Omental fat pad (tissue), 3 donors: ENCODE measurements at regions not wholly inside any gene's neighbourhood (a gene's known extent, or its start where the extent isn't known, plus 50 kb on each side); places are given as distances from the start of the nearest gene placed in this dataset.

Experiments used
- ATAC-seq: fragments of 150-250 bp; one replicate; pipeline ENCODE4 v1.9.1; 2016; ENCODE audit warnings: mild to moderate bottlenecking, moderate library complexity; ENCODE audit not compliant: low FRiP score
- DNase-seq: peaks from one replicate; pipeline ENCODE4 v3.0.0-alpha.2; 2019; ENCODE audit warnings: low spot score
- TF ChIP-seq, protein P1 (sequence below), 3 donors: fragments of 450-650 bp; IDR thresholded peaks; one replicate each; pipeline ENCODE4 v1.5.1; 2016 to 2017; ENCODE audit warnings: antibody characterized with exemption in 3 of 3, mild to moderate bottlenecking in 3 of 3, moderate library complexity in 2 of 3

DNA sequence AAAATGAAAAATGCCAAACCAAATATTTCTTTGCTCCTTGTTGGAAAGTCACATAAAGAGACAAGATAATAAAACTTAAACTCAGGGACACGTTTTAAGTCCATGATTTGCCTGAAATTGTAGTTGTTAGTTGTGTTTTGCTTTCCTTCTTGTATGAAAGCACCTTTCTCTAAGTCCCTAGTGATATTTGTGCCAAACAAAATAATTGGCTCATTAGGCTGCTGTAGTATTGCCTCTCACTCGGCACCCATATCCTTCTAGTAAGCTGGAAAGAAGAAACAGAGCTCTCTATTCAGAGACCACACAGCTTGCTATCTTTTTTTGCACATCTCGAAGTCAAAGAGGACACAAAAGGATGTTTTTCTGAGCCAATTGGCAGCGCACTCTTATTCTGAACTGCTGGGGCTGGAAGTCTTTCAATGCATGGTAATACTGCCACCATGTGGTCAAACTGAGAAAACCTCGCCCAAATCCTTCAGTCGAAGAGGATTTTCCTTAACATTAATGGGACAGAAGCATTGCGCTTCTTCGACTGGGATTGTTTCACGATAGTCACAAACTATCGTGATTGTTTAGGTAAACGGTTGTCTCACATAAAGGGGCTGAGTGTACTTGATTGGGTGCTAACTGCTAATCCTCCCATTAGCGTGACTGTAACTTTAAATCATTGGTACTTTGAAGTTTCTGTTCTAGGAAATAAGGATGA is 571.9 kb upstream of the LCORL start:
- DNase-seq (no peak), ATAC-seq (no peak)
- TF ChIP-seq, protein P1, sequence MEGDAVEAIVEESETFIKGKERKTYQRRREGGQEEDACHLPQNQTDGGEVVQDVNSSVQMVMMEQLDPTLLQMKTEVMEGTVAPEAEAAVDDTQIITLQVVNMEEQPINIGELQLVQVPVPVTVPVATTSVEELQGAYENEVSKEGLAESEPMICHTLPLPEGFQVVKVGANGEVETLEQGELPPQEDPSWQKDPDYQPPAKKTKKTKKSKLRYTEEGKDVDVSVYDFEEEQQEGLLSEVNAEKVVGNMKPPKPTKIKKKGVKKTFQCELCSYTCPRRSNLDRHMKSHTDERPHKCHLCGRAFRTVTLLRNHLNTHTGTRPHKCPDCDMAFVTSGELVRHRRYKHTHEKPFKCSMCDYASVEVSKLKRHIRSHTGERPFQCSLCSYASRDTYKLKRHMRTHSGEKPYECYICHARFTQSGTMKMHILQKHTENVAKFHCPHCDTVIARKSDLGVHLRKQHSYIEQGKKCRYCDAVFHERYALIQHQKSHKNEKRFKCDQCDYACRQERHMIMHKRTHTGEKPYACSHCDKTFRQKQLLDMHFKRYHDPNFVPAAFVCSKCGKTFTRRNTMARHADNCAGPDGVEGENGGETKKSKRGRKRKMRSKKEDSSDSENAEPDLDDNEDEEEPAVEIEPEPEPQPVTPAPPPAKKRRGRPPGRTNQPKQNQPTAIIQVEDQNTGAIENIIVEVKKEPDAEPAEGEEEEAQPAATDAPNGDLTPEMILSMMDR (IDR thresholded peaks at IDR 0.05), result peak in 1 of 3 donors; percentile 9

DNA sequence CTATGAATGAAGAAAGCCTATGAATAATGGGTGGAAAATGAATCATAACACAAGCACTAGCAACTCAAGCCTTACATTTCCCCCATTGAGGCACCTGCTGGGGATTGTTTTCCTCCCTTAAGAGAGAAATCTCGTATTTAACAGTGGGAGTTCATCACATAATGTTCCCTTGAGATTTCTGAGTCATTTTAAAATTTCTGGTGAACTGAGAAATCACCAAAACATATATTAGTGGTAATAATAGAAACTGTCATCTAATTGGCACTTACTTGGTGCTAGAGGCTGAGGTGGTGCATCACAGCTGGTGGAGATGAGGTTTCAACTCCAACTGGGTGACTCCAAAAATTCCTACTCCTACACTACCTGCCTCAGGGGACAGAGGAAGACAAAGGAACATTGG is 561.3 kb upstream of the LCORL start:
- DNase-seq, result no peak
- ATAC-seq, result no peak
- TF ChIP-seq, protein P1 (IDR thresholded peaks at IDR 0.05), result no peak

DNA sequence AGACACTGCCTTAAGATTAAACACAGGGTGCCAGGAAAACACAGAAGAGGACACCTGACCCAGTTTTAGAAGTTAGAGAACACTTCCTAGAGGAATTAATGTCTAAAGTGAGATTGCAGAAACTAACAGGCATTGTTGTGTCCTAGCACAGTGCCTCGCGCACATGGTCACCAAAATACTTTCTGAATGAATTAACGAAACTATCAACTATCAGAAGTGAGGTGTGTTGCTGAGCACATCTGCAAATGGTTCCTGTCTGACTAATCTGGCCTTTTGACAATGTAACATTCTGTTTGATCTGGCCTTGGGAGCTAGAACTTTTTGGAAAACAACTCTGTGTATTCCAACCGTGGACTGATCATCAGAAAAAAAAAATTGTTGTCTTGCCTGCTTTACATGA is 556.8 kb upstream of the LCORL start:
- DNase-seq (no peak), ATAC-seq (no peak)
- TF ChIP-seq, protein P1 (IDR thresholded peaks at IDR 0.05), result no peak

DNA sequence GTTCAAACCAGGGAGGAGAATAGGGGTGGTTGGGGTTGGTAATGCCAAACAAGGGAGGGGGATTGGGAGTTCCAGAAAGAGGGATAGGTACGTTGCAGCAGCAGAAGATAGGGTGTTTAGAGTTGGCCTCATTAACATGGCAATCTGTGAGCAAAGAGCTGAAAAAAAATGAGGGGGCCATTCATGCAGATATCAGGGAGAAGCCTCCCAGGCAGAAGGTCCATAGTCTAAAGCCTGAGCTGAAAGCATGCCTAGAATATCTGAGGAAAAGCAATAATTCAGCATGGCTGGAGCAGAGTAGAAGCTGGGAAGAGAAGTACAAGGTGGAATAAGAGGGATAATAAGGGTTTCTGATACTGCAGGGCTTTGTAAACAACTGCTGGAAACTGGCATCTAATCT is 550.9 kb upstream of the LCORL start:
- DNase-seq (no peak), ATAC-seq (no peak)
- TF ChIP-seq, protein P1 (IDR thresholded peaks at IDR 0.05), result no peak

DNA sequence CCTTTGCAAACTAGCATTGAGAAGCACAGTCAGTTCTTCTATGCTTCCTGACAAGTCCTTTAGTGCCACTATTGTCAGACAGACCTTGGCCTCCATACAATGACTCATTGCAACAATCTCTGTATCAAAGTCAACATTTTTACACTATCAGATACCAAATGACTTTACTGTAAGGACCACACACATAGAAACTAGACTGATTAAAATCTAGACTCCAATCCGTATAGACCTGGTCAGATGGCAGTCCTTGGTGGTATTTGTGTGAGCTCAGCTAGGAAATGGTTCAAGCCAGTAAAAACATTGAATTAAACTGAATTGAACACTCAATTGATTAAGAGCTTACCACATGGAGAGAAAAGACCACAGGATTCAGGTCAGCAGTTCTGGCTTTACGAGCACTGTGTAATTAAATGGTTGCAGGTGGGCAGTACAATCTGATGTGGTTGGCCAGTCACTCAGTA is 549.8 kb upstream of the LCORL start:
- no peak for ATAC-seq
- DNase-seq, result no peak
- TF ChIP-seq, protein P1 (IDR thresholded peaks at IDR 0.05), result no peak

DNA sequence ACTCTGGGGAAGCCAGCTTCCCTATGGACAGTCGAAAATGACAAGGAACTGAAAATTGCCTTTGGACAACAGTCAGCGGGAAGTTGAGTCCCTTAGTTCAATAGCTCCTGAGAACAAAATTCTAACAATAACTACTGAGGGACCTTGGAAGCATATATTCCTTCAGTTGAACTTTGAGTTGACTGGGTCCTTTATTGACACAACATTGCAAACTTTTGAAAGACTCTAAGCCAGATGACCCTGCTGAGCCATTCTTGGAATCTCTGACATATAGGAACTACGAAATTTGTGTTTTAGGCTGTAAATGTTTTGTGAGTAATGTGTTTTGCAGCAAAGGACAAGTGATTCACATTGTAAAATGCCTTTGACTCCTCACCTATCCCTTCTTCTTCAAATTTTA is 548.8 kb upstream of the LCORL start:
- TF ChIP-seq, protein P1 (IDR thresholded peaks at IDR 0.05), result no peak
- ATAC-seq, result no peak
- no peak for DNase-seq

DNA sequence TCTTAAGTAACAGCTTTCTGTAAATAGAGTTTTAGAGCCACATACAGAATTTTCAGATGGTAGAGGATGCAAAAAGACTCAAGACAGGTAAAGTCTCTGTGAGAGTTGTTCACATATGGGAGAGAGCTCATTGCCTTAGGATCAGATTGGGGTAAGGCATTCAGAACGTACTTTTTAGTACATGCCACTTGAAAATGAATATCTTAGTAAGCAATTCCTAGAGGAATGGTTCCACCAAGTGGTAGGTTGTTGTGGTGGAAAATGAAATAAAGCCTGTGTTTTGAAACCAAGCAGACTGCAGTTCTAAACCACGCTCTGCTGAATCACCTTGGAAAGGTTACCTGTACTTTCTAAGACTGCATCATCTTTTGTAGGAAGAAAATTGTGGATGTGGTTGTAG is 547.0 kb upstream of the LCORL start:
- ATAC-seq (no peak), DNase-seq (no peak)
- TF ChIP-seq, protein P1 (IDR thresholded peaks at IDR 0.05), result no peak
